ENCODE measurements at regions not wholly inside any gene's neighbourhood (a gene's known extent, or its start where the extent isn't known, plus 50 kb on each side); places are given as distances from the start of the nearest gene placed in this dataset.

DNA sequence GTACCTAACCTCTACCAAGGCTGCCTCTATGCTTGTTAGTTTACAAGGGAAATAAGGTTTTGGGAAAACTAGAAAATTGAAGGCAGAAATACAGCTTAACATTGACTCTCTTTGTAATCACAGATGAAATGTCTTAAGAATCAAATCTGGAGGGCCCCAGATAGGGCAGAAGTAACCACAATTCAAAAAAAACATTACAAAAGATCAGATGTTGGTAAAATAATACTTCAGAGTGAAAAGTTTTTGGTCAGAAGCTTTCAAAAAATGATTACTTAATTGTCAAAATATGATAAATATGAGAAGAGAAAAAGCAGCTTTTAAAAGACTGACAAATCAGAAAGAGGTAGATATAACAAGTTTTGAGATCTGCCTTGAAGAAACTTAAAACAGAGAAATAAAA is 425.1 kb upstream of the NECTIN3 start:
- no peak for DNase-seq
- no peaks in the 10 kb centered on the region for H3K27me3 ChIP-seq
- TF ChIP-seq, protein P1, sequence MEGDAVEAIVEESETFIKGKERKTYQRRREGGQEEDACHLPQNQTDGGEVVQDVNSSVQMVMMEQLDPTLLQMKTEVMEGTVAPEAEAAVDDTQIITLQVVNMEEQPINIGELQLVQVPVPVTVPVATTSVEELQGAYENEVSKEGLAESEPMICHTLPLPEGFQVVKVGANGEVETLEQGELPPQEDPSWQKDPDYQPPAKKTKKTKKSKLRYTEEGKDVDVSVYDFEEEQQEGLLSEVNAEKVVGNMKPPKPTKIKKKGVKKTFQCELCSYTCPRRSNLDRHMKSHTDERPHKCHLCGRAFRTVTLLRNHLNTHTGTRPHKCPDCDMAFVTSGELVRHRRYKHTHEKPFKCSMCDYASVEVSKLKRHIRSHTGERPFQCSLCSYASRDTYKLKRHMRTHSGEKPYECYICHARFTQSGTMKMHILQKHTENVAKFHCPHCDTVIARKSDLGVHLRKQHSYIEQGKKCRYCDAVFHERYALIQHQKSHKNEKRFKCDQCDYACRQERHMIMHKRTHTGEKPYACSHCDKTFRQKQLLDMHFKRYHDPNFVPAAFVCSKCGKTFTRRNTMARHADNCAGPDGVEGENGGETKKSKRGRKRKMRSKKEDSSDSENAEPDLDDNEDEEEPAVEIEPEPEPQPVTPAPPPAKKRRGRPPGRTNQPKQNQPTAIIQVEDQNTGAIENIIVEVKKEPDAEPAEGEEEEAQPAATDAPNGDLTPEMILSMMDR (IDR thresholded peaks at IDR 0.05) = no peak
- TF ChIP-seq POLR2A (IDR thresholded peaks at IDR 0.05) = no peak

DNA sequence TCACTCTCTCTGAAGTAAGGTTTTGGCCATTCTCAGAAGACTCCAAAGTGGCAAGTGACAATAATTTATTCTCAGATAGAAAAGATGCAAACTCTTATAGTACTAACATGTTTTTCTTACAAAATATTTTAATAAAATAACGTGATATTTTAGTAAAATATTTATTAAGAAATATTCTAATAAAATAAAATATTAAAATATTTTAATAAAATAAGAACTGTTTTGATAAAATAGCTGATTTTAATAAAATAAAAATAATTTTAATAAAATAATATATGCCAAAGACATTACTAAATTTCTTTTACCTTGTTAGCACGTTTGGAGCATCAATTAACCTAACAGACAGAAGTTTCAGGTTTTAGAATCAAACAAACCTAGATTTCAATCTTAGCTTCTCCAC is 424.0 kb upstream of the NECTIN3 start:
- no peak for TF ChIP-seq POLR2A (IDR thresholded peaks at IDR 0.05)
- TF ChIP-seq, protein P1 (IDR thresholded peaks at IDR 0.05) = no peak
- no peaks in the 10 kb centered on the region for H3K4me1 ChIP-seq
- no peaks in the 10 kb centered on the region for H3K36me3 ChIP-seq
- H3K27ac ChIP-seq = no peak overlapping the region
- H3K4me3 ChIP-seq = no peak overlapping the region
- H3K9me3 ChIP-seq = no peaks in the 10 kb centered on the region
- DNase-seq = no peak
- no peaks in the 10 kb centered on the region for H3K27me3 ChIP-seq

More for the DNA sequence above, 425.1 kb upstream of the NECTIN3 start:
- Histone ChIP-seq H3K4me1 (no peaks in the 10 kb centered on the region), H3K27ac (no peak overlapping the region), H3K9me3 (no peaks in the 10 kb centered on the region), H3K4me3 (no peak overlapping the region), H3K36me3 (no peaks in the 10 kb centered on the region)

DNA sequence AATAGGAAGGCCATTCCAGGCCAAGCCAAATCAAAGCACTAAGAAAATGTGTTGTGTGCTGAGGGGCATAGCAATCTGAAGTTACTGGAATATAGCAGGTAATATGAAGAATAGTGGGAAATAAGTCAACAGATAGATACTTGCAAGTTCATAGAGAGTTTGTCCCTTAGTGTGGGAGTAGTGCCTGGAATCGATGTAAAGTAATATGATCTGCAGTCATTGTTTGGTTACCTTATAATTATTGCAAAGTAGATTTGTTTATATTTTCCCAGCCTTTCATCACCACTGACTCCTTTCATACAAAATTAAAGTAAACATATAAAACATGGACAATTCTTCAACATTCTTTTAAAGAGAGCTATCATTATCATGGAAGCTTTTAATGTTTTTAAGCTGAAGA is 420.9 kb upstream of the NECTIN3 start:
- no peak for TF ChIP-seq POLR2A (IDR thresholded peaks at IDR 0.05)
- TF ChIP-seq, protein P1 (IDR thresholded peaks at IDR 0.05) = no peak
- Histone ChIP-seq H3K27ac (no peak overlapping the region), H3K27me3 (no peaks in the 10 kb centered on the region), H3K9me3 (no peaks in the 10 kb centered on the region), H3K36me3 (no peaks in the 10 kb centered on the region), H3K4me3 (no peak overlapping the region), H3K4me1 (no peaks in the 10 kb centered on the region)
- DNase-seq = no peak

DNA sequence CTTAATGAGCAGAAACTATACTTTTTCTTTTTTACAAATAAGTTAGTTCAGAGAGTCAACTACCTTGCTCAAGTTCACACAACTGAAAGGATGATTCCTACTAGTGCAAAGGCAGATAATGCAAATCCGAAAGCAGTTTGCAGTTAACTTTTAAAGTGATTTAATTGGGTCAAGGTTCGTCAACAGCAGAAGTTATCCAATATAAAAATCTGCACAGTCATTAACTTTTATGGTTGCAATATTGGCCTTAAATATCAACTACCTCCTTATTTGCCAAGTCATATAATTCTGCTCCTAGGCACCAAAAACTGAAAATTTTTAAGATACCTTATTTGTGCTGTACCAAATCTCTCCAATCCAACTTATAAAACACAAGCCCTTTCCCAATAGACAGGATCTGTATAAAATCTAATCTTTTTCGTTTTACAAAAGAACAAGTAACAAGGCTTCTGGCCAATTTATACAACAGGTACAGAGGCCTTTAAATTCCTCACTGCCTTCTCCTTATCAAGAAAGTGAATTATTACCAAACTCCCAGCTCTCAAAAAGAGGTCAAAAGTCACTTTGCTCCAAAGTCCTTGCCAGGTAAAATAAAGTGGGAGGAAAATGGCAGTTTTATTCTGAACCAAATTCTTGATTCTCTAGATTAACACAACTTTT is 416.6 kb upstream of the NECTIN3 start:
- TF ChIP-seq POLR2A (IDR thresholded peaks at IDR 0.05) = no peak
- TF ChIP-seq, protein P1 (IDR thresholded peaks at IDR 0.05) = no peak
- peaks cover 0 to 7% (median 0%) of the 10 kb centered on the region in 4 donors for H3K4me1 ChIP-seq
- peak overlapping the region in 2 of 4 donors; percentile 15 to 61 for H3K27ac ChIP-seq
- DNase-seq = no peak
- peaks cover 0 to under 1% (median 0%) of the 10 kb centered on the region in 4 donors for H3K9me3 ChIP-seq
- no peaks in the 10 kb centered on the region for H3K27me3 ChIP-seq
- H3K36me3 ChIP-seq = no peaks in the 10 kb centered on the region
- H3K4me3 ChIP-seq = no peak overlapping the region

DNA sequence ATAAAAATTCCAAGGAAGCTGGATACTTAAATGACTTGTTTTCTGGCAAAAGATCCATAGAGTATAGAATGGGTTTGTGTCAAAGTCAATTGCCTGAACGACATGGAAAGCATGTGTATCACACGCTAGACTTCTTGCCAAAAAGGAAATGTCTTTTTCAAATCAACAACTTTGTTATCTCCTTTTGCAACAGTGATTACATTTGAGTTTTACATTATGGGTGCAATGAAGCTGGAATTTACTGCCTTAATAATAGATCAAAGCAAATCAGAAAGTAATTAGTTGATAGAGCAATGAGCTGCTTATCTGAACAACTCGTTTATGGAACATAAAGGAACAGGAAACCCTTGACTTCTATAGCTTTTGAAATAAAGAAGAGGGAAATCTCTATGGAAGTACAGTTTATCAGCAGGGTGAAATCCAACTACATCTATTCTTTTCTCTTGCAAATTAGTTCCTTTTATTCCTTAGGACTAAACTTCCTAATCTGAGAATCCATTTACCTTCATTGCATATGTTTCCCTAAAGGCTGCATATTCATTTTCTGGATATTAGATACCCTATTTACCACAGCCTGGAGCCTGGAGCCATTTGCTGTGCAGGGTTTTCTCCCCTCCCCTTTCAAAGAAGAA is 415.1 kb upstream of the NECTIN3 start:
- Histone ChIP-seq H3K9me3 (peaks cover 0 to 2% (median 0%) of the 10 kb centered on the region in 4 donors), H3K36me3 (no peaks in the 10 kb centered on the region), H3K4me3 (no peak overlapping the region), H3K27me3 (no peaks in the 10 kb centered on the region), H3K4me1 (peaks cover 0 to 7% (median 0%) of the 10 kb centered on the region in 4 donors), H3K27ac (no peak overlapping the region)
- TF ChIP-seq POLR2A (IDR thresholded peaks at IDR 0.05) = no peak
- no peak for DNase-seq

DNA sequence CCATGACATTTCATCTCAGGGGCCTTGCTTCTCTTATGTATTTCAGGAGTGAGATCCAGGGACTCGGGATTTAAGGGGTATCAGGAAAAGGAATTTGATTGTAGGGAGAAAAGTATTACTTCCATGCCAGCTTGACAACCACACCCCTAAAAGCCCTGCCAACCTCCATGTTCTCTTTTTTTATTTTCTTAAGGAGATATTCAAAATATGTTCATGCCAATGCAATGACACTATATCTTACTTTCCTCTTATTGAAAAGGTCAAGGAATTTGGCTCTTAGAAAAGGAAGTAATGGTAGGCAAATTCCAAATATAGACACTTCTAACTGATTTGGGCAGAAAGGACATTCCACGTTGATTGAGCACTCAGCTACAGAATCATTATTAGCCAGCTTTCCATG is 407.5 kb upstream of the NECTIN3 start:
- H3K27me3 ChIP-seq = no peaks in the 10 kb centered on the region
- TF ChIP-seq, protein P1 (IDR thresholded peaks at IDR 0.05) = no peak
- no peak for TF ChIP-seq POLR2A (IDR thresholded peaks at IDR 0.05)
- peaks cover 0 to 2% (median 0%) of the 10 kb centered on the region in 4 donors for H3K9me3 ChIP-seq
- H3K36me3 ChIP-seq = no peaks in the 10 kb centered on the region
- no peak overlapping the region for H3K4me3 ChIP-seq
- DNase-seq = no peak
- H3K27ac ChIP-seq = no peak overlapping the region
- H3K4me1 ChIP-seq = no peaks in the 10 kb centered on the region

Measured in Peyer's patch (tissue), 4 donors.